ENCODE measurements at regions not wholly inside any gene's neighbourhood (a gene's known extent, or its start where the extent isn't known, plus 50 kb on each side); places are given as distances from the start of the nearest gene placed in this dataset.

DNA sequence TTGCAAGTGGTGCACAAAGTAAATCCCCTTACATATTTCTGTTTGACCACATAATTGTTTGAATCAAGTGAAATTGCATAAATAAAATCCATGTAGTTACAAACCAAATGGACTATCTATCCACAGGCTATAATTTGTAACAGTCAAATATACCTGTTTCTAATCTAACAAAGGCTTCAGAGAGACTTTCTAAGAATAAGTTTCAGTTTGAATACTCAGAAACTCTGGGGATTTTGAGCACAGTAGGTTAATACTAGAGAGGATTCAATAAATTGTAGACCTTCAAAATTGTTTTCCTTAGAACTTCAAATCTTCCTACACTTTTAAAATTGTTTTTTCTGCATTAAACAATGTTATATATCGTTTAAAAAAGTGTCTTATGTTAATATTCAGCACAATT lies 1250.1 kb downstream of the NLGN4X start:
- TF ChIP-seq, protein P1, sequence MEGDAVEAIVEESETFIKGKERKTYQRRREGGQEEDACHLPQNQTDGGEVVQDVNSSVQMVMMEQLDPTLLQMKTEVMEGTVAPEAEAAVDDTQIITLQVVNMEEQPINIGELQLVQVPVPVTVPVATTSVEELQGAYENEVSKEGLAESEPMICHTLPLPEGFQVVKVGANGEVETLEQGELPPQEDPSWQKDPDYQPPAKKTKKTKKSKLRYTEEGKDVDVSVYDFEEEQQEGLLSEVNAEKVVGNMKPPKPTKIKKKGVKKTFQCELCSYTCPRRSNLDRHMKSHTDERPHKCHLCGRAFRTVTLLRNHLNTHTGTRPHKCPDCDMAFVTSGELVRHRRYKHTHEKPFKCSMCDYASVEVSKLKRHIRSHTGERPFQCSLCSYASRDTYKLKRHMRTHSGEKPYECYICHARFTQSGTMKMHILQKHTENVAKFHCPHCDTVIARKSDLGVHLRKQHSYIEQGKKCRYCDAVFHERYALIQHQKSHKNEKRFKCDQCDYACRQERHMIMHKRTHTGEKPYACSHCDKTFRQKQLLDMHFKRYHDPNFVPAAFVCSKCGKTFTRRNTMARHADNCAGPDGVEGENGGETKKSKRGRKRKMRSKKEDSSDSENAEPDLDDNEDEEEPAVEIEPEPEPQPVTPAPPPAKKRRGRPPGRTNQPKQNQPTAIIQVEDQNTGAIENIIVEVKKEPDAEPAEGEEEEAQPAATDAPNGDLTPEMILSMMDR (IDR thresholded peaks at IDR 0.05), result no peak
- no peak for DNase-seq (ENCODE audit: extremely low spot score, unreplicated experiment)
- H3K4me3 Mint-ChIP-seq (ENCODE audit: unreplicated experiment), result no peak overlapping the region
- no peaks in the 10 kb centered on the region for H3K27me3 Mint-ChIP-seq (ENCODE audit: unreplicated experiment)
- H3K36me3 Mint-ChIP-seq (ENCODE audit: unreplicated experiment), result no peaks in the 10 kb centered on the region
- H3K9me3 Mint-ChIP-seq (ENCODE audit: unreplicated experiment), result peaks cover 30% of the 10 kb centered on the region
- no peak overlapping the region for H3K27ac Mint-ChIP-seq (ENCODE audit: unreplicated experiment)
- H3K4me1 Mint-ChIP-seq (ENCODE audit: unreplicated experiment), result no peaks in the 10 kb centered on the region

DNA sequence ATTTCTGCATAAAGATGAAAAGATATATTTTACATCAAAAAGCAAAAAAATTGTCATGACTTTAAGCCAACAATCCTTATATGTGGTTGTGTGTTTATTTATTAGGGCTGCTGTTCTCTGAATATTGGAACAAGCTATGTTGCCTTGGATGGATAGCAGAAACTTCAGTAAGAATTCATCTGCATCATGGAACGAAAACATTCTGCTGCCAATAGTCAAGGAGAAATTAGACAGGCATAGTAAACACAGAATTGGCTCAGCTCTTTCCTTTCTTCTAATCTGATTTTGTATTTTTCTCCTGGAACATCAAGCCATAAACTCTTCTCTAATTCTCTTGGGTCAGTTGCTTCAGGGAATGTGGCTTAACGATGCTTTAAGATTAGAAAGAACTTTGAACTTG lies 1257.0 kb downstream of the NLGN4X start:
- Mint-ChIP-seq H3K4me1 (ENCODE audit: unreplicated experiment) (no peaks in the 10 kb centered on the region), H3K4me3 (ENCODE audit: unreplicated experiment) (no peak overlapping the region), H3K27me3 (ENCODE audit: unreplicated experiment) (no peaks in the 10 kb centered on the region), H3K27ac (ENCODE audit: unreplicated experiment) (no peak overlapping the region), H3K9me3 (ENCODE audit: unreplicated experiment) (peaks cover 33% of the 10 kb centered on the region), H3K36me3 (ENCODE audit: unreplicated experiment) (no peaks in the 10 kb centered on the region)
- DNase-seq (ENCODE audit: extremely low spot score, unreplicated experiment), result no peak
- TF ChIP-seq, protein P1 (IDR thresholded peaks at IDR 0.05), result no peak

DNA sequence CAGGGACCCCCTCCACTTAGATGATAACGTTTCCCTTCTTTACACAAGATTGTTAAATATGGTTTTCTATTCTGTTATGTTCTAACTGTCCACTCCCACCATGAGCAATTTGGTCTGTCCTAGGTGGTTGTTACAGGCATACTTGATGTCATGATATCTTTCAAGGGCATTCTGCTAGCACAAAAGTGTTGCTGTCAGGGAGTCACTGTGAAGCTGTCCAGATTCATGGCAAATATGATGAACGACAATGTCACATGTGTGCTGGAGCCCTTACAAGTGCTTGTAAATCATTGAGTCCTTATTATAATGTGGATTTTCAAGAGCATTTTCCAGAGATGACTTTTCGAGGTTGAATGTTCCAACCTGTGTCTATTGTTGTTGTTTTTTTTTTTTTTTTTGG lies 1250.7 kb upstream of the PRKX start:
- H3K27ac Mint-ChIP-seq (ENCODE audit: unreplicated experiment), result no peak overlapping the region
- no peaks in the 10 kb centered on the region for H3K4me1 Mint-ChIP-seq (ENCODE audit: unreplicated experiment)
- TF ChIP-seq, protein P1 (IDR thresholded peaks at IDR 0.05), result no peak
- peaks cover 14% of the 10 kb centered on the region for H3K9me3 Mint-ChIP-seq (ENCODE audit: unreplicated experiment)
- no peaks in the 10 kb centered on the region for H3K36me3 Mint-ChIP-seq (ENCODE audit: unreplicated experiment)
- DNase-seq (ENCODE audit: extremely low spot score, unreplicated experiment), result no peak
- no peak overlapping the region for H3K4me3 Mint-ChIP-seq (ENCODE audit: unreplicated experiment)
- H3K27me3 Mint-ChIP-seq (ENCODE audit: unreplicated experiment), result no peaks in the 10 kb centered on the region

DNA sequence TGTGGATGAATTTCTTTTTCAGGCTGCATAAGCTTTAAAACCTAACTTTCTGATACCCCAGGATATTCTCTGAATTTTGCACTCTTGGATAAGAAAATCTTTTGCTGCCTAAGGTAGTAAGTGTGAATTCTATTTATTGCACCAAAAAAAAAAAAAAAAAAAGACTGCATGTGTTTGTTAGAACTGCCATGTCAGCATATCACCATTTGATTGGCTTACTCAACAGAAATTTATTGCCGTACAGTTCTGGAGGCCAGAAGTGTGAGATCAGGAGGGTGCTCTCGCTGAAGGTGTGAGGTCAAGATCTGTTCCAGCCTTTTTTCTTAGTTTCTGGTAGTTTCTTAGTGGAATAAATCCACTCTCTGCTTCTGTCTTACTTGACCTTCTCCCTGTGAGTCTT lies 1250.0 kb upstream of the PRKX start:
- no peak overlapping the region for H3K27ac Mint-ChIP-seq (ENCODE audit: unreplicated experiment)
- H3K9me3 Mint-ChIP-seq (ENCODE audit: unreplicated experiment), result peaks cover 12% of the 10 kb centered on the region
- H3K4me3 Mint-ChIP-seq (ENCODE audit: unreplicated experiment), result no peak overlapping the region
- no peaks in the 10 kb centered on the region for H3K4me1 Mint-ChIP-seq (ENCODE audit: unreplicated experiment)
- TF ChIP-seq, protein P1 (IDR thresholded peaks at IDR 0.05), result no peak
- H3K27me3 Mint-ChIP-seq (ENCODE audit: unreplicated experiment), result no peaks in the 10 kb centered on the region
- H3K36me3 Mint-ChIP-seq (ENCODE audit: unreplicated experiment), result no peaks in the 10 kb centered on the region
- DNase-seq (ENCODE audit: extremely low spot score, unreplicated experiment), result no peak

DNA sequence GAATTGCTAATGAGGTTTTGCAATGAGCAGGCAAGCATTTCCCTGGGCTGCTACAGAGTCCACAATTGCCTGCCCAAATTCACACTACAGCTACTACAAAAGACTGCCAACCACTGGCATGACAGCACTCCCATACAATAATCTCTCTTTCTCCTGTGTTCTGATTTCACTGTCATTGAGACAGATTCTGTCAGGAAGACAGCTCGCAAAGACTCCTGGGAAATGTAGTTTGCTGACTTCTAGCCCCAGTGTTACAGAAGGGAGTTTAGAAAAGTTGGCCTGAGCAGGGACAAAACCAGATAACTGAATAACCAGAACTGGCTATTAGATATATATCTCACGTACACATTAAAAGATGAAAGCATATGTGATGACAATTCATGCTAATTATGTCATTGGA lies 1231.3 kb upstream of the PRKX start:
- no peaks in the 10 kb centered on the region for H3K4me1 Mint-ChIP-seq (ENCODE audit: unreplicated experiment)
- no peak overlapping the region for H3K27ac Mint-ChIP-seq (ENCODE audit: unreplicated experiment)
- no peak overlapping the region for H3K4me3 Mint-ChIP-seq (ENCODE audit: unreplicated experiment)

More for the DNA sequence above, 1231.3 kb upstream of the PRKX start:
- Mint-ChIP-seq H3K9me3 (ENCODE audit: unreplicated experiment) (peaks cover 16% of the 10 kb centered on the region), H3K27me3 (ENCODE audit: unreplicated experiment) (no peaks in the 10 kb centered on the region), H3K36me3 (ENCODE audit: unreplicated experiment) (no peaks in the 10 kb centered on the region)
- TF ChIP-seq, protein P1 (IDR thresholded peaks at IDR 0.05), result no peak
- no peak for DNase-seq (ENCODE audit: extremely low spot score, unreplicated experiment)
